SK-N-DZ (cell line): ENCODE measurements at regions not wholly inside any gene's neighbourhood (a gene's known extent, or its start where the extent isn't known, plus 50 kb on each side); places are given as distances from the start of the nearest gene placed in this dataset.

Source experiments
- DNase-seq: peaks from one replicate; pipeline ENCODE4 v3.0.0-alpha.2; 2015; ENCODE audit warnings: low spot score

DNA sequence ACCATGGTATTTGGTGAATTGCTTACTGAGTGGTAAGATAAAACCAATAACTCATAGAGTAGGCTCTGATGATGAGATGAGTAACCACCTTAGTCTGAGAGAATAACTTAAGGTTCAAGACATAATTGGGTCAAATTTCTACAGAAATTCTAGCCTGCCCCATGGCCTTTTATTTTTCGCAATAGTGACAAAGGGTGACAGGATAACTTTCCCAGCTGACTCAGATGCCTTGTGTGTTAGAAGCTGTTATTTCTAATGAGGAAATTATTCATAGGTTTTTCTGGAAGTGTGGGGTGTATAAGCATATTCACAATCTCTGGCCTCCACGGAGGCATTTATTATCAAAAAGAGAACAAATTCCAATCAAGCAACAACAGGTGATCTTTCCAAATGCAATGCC, 159.0 kb downstream of the NUP35 start:
- DNase-seq, result no peak

DNA sequence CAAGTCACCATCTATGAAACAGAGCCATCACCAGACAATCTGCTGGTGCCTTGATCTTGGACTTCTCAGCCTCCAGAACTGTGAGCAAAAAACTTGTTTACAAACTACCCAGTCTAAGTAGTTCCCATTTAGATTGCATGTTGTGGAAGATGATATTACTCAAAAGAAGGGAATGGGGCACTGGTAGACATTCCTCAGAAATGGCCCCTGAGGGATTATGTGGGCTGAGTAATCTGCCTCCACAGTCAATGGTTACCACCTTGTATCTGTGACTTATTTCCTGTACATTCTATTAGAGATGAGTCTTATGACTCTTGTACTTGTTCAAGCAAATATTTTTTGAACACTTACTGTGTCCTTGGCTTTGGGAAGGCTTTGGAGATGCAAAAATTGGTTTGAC, 160.4 kb downstream of the NUP35 start:
- DNase-seq, result no peak

DNA sequence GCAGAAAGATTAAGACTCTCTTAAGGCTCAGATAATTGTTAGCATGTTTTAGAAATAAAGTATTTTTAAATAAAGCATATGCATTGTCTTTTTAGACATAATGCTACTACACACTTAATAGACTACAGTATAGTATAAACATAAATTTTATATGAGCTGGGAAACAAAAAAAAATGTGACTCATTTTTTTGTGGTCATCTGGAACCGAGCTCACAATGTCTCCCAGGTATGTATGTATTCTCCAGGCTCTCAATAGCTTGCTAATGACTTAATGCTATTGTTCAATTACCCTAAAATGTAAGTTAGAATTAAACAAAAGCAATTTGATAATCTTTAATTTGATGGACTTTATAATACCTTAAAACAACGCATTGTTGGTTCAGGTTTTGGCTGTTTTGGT, 167.2 kb downstream of the NUP35 start:
- no peak for DNase-seq

DNA sequence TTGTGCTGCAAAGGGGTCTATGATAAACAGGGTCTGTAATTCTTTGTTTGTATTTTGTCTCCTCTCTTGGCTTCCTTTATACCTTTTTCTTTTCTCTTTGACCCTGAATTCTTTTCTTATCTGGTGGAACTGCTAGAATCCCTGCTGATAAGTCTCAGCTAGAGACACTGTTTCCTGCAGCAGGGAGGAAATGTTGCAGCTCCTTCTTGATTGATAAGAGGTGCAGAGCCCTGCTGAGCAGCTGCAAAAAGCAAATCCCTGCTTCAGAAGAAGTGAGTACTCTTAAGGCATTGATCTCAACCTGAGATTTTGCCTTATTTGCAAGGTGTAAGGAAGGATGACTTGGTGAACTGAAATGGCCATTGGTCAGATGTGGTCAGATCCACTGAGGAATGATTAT, 167.8 kb downstream of the NUP35 start:
- no peak for DNase-seq

DNA sequence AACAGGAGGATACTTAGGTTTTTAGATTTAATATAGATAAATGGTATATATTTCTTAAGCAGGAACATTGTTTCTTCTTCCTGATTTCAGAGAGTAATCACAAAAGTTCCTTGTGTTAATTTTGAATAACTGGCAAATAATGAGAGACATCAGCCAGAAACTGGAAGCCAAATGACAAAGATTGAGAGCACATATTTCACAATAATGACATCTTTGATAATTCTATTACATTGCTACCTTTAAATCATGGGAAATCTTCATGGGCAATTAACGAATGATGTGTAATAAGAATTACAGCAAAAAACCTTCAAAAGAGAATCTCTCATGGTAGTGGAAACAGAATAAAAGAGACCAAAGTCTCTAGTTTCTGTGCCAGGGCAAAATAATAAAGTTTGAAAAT, 215.1 kb downstream of the NUP35 start:
- no peak for DNase-seq

DNA sequence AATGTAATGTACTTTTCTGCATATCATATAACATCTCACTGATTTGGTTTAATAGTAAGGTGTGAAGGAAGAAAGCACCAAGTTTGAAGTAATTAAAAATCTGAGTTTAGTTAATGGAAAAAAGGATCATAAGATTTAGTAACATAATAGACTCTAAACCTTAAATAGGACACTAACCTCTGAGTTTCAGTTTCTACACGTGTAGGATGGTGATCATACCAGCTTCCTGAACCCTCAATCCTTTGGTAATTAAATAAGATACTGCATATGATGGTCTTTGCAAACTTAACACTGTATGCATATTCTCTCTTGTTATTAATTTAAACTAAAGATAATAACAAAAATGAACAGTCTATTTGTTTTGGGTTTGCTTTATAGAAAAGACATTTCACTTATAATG, 216.8 kb downstream of the NUP35 start:
- DNase-seq, result no peak

DNA sequence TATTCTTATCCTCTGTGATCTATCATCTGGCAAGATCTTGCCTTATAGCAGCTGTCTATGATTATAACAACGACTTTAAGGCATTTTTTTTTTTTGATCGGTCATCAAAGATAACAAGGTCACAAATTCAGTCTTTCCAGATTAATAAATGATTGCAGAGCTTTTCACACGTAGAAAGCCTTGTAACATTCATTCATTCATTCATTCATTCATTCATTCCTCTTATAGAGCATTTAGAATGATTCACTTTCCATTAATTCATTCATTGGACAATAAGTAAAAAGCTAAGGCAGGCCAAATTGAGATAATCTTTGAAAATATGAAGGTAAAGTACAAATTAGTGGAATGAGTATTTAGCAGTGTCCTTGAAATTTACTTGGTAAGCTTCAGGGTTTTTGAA, 223.7 kb downstream of the NUP35 start:
- no peak for DNase-seq

DNA sequence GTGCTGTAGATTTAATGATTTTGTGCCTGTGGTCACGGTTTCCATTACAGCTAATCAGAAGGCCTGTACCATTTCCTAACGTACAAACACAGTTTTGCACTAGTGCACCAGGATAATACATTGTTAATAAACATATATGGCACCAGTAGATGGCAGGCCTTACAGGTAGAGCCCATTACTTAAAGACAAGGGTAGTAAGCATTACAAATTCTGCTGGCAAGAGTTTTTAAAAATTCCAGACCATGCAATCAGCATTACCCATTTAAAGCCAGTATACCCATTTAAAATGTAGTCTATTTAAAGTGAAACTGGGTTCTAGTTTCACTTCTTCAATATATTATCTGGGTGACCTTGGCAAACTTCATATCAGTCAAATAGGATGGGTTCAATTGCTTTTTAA, 224.2 kb downstream of the NUP35 start:
- no peak for DNase-seq

DNA sequence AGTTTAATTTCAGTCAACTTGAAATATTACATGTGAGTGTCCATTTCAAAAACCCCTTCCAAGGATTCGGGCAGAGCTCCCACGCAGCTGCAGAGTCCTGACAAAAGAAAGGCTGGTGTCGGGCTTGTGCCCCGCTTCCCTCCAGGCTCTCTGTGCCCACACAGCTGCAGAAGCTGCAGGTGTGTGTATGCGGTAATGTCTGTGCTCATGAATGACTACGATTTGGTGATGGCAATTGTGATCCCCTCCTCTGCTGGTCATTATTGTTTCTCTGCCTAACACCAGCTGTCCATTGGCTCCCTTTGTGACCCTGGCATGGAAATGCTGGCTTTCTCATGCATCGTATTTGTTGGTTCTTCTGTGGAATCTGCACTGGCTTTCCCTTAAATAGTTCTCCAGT, 224.8 kb downstream of the NUP35 start:
- no peak for DNase-seq

DNA sequence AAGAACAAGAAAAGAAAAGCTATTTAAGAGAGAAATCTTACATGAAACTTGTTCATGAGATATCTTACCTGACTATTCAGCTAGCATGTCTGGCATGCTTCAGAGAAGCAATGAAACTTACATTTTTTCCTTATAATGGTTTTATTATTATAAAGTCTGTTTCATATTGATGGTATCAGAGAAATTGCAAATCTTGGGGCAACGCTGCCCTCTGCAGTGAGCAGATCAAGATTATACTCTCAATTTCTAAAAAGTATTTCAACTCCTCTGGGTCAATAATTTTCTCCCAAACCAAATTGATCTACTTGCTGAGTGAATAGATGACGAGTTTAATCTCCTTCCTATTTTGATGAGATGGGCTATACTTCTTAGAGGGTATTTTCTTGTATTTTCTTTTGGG, 235.6 kb downstream of the NUP35 start:
- DNase-seq, result no peak

DNA sequence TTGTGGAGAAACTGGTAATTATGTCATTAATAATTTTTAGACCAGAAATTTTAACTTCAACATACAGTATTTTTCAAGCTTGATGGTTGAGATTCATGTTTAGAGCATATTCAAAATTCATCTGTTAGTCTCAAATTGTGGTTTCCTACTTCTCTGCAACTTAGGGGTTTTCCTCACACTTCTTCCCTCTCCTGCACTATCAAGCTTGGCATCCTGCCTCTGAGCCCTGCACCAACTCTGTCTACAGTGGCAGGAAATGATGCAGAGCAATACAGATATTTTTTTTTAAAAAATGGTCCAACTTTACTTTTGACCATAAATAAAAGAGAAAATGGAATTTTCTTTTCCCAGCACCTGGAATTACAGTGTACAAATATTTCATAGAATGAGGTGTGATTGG, 247.3 kb downstream of the NUP35 start:
- no peak for DNase-seq

DNA sequence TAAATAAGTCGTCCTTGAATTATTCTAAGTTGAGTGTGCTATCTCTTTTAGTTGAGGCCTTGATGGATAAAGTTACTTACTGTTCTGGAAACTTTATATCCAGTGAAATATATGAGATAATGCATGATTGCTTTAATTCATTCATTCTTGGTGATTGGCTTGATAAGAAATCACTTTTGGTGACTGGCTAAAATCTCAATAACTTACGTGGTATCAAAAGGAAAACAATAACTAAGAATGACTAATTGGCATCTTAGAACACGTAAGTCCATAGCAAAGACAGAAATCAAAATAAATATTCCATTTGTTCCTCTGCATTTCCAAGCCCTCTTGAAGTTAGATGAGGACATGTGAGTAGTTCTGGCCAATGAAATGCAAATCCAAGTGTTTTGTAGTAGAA, 251.6 kb downstream of the NUP35 start:
- no peak for DNase-seq

DNA sequence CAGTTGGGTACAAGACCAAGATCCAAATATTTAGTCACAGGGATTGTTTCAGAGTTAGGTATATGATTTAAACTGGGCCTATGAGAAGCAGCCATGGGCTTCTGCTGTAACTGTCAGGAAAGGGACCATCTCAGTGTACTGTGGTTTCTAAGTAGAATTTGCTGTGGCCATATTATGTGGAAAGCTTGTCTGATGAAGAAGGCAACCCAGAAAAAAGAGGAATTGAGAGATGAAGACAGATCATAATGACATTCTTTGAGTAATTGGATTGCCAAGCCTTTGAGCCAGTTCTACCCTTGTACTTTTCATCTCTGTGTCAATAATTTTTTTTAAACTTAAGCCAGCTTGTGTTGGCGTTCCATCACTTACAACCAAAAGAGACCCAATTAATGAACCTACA, 259.6 kb downstream of the NUP35 start:
- no peak for DNase-seq

DNA sequence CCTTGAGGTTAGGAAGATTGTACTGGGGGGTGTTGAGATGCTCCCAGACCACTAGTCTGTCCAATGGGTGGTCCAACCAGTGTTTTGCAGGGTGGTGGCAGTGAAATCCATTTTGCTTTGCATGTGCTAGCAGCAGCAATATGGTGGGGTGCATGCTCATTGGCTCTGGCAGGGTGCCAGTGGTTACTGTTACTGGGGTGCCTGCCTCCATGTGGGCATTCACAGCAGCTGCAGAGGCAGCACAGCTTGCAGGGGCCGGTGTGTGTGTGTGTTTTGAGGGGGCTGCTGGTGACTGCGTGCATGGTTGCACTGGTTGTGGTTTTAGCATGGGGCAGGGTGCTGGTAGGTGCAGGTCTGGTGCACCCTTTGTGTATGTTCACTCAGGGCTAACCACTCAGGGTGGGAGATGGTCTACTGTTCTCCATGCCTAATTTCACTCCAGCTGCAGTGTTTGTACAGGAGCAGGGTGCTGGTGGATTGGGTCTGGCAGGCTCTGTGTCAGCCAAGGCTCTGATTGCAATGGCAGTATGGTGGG, 265.4 kb downstream of the NUP35 start:
- DNase-seq, result no peak

DNA sequence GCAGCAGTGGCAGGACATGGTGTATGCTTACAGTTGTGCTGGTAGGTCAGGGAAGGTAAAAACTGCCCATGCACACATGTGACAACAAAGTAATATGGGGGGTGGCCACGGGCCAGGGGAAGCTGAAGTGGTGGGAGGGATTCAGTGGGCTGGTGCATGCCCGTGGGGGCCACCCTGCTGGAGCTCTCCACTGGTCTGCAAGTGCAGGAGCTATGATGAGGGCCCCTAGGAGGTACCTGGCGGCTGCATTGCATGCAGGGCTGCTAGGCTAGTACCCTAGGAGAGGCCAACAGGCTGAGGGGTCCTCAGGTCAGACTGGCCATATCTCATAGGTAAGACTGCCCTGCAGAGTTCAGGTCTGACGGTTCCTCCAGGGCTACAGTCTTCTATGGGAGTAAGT, 265.9 kb downstream of the NUP35 start:
- no peak for DNase-seq

DNA sequence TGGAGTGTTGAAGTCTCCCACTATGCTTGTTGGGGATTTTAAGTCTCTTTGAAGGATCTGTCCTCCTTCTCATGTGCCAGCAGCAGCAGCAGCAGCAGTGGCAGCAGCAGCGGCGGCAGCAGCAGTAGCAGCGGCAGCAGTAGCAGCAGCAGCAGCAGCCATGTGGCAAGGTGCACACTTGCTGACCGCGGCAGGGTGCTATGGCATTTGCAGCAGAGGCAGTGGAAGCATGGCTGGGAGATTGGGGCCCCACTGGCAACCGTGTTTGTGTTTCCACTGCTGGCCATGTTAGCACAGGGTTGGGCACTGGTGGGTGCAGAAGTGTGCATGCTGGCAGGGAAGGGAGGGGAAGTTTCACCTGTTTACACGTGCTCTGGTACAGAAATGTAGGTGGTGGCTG, 280.1 kb downstream of the NUP35 start:
- DNase-seq, result no peak

DNA sequence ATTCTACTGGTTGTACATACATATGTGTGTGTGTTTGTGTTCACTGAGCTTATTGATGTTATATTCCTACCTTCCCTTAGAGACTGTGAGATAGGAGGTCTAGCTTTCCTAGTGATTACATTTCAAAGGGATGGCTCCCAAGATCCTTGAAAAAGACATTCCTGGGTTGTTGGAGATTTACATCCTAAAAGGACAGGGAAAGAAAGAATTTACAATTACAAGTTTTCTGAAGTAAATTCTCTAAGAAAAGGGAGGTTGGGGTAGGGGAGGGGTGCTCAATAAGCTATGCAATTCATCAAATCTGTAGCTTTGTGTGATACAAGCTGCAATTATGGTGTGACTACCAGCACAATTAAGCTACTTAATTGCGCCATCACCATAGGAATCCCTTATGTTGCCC, 284.3 kb downstream of the NUP35 start:
- DNase-seq, result no peak

DNA sequence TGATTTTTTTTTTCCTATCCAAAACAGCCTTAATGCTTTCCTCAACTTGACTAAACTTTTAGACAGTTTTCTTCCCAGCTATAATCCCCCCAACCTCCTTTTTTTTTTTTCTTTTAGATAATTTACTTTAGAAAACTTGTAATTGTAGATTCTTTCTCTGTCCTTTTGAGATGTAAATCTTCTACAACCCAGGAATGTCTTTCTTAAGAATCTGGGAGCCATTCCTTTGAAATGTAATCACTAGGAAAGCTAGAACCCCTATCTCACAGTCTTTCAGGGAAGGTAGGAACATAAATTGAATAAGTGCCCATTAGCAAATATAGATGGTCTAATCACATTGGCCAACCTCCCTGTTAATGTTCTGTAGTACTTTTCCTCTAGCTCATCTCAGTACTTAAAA, 285.4 kb downstream of the NUP35 start:
- DNase-seq, result no peak

DNA sequence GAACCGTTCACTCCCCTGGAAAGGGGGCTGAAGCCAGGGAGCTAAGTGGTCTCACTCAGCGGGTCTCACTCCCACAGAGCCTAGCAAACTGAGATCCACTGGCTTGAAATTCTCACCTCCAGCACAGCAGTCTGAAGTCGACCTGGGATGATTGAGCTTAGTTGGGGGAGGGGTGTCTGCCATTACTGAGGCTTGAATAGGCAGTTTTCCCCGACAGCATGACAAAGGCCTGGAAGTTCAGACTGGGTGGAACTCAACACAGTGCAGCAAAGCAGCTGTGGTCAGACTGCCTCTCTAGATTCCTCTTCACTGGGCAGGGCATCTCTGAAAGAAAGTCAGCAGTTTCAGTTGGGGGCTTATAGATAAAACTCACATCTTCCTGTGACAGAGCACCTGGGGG, 292.5 kb downstream of the NUP35 start:
- DNase-seq, result no peak

DNA sequence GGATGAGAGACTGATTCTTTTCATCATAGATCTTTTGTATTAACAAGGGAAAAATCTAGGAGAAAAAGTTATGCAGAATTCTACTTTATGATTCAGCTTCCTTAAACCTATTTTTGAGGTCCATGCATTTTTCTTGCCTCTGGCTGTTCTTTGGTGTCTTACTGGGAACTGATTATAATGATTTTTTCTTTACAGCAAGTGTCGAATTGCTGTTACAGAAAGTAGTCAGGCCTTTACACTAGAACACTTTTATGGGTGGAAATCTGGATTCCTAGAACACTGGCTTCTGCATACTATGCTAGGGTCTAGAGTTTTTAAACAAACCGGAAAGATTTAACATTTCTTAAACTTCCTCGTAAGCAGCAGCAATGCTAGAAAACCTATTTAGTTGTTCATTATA, 302.6 kb downstream of the NUP35 start:
- no peak for DNase-seq

DNA sequence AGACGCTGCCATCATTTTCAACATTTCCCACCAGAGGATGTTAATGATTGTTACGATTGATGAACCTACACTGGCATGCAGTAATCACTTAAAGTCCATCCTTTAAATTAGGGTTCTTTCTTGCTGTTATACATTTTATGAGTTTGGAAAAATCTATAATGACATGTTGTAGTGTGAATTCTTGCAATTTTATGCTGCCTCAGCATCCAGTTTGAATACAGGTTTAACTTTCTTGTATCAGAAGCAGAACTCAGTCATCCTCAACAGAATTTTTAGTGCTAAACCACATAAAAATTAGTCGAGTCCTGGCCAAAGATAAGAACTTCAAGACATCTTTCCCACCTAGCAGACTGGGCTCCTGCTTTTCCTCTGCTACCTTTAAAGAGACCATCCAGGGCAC, 303.3 kb downstream of the NUP35 start:
- no peak for DNase-seq

DNA sequence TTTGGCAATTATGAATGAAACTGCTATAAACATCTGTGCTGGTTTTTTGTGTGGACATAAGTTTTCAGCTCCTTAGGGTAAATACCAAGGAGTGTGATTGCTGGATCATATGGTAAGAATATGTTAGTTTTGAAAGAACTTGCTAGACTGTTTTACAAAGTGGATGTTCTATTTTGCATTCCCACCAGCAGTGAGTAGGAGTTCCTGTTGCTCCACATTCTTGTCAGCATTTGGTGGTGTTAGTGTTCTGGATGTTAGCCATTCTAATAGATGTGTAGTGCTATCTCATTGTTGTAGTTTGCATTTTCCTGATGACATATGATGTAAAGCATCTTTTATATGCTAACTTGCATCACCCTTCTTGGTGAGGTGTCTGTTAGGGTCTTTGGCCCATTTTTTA, 304.6 kb downstream of the NUP35 start:
- DNase-seq, result no peak

DNA sequence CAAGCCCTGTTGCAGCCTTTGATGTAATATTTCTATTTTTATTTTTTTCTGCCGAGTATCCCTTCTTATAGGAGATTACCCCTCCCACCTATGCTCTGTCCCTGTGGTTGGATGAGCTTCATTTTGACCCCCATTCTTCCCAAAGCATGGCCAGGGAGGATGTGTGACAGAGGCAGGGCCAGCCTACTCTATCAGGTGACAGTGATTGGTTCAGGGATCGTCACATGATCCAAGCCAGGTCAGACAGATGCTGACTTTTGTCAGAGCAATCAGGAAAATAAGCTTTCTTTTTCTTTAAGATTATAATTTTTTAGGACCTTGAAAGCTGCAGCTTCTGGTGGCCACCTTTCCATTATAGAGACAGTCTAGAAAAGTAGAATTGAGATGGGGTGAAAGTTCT, 314.3 kb downstream of the NUP35 start:
- no peak for DNase-seq

DNA sequence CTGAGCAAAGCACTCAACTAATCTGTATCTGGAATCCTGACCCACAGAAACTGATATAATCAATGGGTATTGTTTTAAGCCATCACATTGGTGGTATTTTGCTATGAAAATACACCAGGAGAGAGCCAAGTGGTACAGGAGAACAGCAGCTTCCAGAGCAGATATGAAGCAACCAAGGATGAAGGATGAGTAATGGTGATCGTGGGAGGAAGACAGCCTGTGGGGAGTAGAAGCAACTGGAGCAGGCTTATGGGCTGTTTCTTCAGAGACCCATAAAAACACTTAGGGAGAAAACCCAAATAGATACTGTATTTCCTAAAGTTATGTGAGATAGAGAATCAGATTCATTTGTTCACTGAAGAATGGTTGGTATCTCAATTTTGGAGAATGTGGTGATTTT, 330.8 kb downstream of the NUP35 start:
- DNase-seq, result no peak

DNA sequence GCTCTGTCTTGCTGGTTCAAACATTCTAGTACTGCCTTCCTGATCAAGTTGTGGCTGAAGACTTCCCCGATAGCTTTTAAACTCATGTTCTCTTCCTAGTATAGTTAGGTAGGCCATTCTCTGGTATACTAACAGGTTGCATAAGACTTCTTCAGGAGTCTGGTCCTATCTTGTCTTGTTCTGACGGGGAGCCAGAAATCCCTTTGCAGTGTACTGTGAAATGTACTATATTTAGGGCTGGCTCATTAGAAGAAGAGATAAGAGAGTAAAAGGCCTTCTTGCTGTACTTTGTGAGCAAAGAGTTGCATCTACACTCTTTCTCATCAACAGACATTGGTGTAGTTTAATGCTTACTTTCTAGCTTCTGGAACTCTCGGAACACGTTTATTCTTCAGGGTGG, 331.9 kb downstream of the NUP35 start:
- no peak for DNase-seq
